NOMO-1 treated with DMSO at 0.1 percent for 48 hours (cell line): ENCODE measurements at regions not wholly inside any gene's neighbourhood (a gene's known extent, or its start where the extent isn't known, plus 50 kb on each side); places are given as distances from the start of the nearest gene placed in this dataset.

Experiments
- DNase-seq: peaks from one replicate; lab custom pipeline; 2025; ENCODE audit not compliant: unreplicated experiment; lab: John Stamatoyannopoulos, UW

GRCh38 chr2:42906557-42907411 is 114.4 kb upstream of the HAAO start:
- DNase-seq, result no peak

- no peak for DNase-seq
Observed at GRCh38 chr2:42906111-42906556, 113.8 kb upstream of the HAAO start.

- no peak for DNase-seq
Observed at GRCh38 chr2:42905341-42906110, 113.1 kb upstream of the HAAO start.

DNA sequence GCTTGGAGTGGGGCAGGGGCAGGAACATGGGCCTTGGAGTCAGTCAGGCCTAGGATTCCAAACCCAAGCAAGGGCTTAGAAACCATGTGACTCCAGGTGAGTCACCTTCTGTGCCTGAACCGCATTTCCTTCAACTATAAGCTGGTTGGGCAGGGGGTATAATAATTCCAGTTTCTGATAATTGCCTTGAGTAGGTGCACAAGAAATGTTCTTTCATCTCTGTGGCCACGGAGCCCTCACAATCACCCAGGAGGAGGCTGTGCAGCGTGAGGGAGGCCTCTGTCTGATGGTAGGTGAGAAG is 112.1 kb upstream of the HAAO start:
- no peak for DNase-seq

GRCh38 chr2:42903821-42904575 is 111.6 kb upstream of the HAAO start:
- DNase-seq, result no peak

DNA sequence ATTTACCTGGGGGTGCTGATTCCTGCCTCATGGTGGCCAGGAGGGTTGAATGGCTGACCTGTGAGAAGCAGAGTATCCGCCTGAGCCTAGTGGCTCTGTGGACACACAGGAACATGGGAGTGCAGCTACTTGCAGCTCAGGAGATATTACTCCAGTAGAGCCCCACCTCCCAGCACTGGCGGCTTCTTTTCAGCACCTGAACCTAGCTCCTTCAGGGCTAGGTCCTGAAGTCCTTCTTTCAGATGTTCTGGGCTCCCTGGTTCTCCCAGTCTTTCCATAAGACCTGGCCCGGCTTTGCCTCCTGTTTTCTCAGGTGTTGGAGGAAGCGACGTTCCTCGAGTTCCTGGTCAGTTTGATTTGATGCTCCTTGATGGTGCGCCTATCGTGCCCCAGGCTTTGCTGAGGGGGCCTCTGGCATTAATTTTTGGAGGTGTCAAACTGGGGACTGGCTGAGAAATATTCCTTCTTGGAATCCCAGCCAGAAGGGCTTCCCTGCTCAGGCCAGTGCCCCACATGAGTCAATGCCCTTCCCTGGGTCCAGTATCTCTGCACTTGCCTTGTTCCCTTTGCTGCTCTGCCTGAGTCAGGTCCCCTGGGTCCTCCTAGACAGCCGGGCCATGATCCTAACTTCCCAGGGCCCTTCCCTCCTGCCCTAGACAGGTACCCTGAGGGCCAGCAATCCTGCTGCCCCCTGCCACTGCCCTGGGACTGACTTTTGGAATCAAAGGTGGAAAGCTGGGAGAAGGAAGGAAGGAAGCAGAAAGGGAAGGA is 110.7 kb upstream of the HAAO start:
- no peak for DNase-seq

- no peak for DNase-seq
Observed at GRCh38 chr2:42901076-42901640, 108.8 kb upstream of the HAAO start.

GRCh38 chr2:42900289-42900891 is 108.0 kb upstream of the HAAO start:
- DNase-seq, result no peak

DNA sequence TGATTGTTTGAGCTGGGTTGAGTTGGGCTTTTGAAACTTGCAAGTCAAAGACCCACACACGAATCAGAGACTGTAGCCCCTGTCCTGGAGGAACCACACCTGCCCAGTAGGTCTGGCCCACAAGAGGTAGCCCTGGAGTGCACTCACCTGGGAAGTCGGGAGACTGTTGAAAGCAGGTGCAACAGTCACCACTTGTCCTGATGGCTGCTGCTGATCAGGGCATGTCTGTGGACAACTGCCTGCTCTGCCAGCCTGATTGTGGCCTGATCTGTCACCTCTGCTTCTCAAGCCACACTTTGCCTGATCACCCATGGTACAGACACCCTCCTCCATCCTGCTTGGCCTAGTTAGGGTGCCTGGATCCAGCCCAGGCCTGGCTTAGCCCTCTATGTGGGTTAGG is 105.0 kb upstream of the HAAO start:
- DNase-seq, result no peak

DNA sequence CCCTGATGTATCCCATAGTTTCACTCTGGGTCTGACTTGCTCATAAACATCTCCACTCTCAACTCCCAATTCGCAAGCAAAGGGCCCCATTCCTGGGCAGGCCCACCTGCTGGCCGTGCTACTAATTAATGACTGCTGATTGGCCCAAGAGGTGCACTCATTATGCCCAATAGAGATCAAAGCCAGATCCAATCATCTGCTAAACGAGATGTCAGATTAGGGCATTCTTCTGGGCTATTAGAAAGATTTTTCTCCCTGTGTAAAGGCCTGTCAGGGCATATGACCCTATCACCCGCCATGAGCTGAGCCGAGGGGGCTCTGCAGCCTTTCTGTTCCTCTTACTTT is 103.4 kb upstream of the HAAO start:
- no peak for DNase-seq

GRCh38 chr2:42895134-42895790 is 102.9 kb upstream of the HAAO start:
- no peak for DNase-seq

DNA sequence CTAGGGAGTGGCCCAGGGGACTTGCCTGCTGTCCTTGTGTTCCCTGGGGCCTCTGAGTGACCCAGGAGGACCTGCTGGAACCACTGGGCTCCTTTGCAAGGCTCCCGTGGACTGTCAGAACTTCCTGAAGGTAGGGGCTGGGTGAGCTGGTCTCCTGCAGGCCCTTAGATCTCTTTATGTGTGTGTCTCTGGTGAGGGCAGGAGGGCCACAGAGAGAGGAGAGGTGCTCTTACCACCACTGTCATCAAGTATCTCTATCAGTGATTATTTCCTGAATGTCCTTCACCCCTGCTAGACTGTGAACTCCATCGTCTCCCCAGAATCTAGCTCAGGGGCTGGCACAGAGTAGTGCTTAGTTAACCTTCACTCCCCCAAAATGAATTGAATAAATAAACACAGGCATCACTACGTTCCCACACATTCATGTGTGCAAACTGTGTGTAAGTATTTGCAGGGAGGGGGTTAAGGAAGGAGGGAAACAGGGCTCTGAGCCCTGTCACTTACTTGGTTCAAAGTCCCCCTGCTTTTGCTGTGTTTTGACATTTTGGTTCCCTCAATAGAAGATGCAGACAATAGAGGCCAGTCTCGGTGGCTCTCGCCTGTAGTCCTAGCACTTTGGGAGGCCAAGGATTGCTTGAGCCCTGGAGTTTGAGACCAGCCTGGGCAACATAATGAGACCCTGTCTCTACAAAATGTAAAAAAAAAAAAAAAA is 100.8 kb upstream of the HAAO start:
- no peak for DNase-seq

DNA sequence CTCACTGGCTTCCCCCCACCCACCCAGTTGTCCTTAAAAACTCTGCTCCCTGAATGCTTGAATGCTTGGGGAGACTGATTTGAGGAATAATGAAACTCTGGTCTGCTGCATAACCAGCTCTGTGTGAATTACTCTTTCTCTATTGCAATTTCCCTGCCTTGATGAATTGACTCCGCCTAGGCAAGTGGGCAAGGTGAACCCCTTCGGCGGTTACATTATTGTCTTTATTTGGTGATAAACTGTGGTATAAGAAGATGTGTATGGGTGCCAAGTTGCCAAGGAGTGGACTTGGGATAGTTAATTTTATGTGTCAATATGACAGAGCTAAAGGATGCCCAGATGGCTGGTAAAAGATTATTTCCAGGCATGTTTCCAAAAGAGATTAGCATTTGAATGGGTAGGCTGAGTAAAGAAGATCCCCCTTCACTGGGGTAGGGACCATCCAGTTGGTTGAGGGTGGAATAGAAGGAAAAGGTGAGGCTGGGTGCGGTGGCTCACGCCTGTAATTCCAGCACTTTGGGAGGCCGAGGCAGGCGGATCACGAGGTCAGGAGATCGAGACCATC is 98.5 kb upstream of the HAAO start:
- DNase-seq, result no peak

GRCh38 chr2:42888321-42889245 is 96.2 kb upstream of the HAAO start:
- DNase-seq, result no peak

GRCh38 chr2:42886921-42887320 is 94.5 kb upstream of the HAAO start:
- no peak for DNase-seq

DNA sequence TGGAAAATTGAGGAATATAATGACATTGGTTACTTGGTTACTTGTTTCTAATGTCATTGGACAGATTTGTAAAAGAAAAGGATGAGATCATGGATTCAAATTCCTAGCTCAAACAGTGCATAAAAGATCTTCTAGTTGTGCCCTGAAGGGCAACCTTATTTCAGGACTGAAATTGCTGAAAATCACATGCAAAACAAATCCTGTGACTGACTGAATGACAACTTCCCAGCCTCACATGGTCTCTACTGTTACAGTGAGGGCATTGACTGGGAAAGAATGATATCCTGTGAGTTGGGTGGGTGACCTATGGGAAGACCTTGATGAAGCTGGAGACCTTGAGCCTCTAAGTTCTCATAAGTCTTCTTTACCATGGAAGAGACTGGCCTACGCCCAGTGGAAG is 90.4 kb upstream of the HAAO start:
- no peak for DNase-seq

DNA sequence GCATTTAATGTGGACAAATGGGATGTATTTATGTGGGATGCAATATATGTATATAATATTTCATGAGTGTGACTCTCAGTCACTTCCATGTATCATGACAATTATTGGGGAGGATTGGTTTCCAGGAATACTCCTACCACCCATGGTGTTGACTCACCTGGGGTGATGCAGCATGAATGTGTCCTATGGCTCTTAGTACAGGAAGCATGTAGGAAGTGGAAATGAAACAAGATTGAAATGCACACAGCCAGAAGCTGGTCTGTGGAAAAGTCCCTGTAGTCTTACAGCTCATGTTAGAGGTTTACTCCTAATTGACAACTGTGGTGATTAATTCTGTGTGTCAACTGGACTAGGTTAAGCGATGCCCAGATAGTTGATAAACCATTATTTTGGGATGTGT is 89.3 kb upstream of the HAAO start:
- no peak for DNase-seq
